ENCODE measurements at regions not wholly inside any gene's neighbourhood (a gene's known extent, or its start where the extent isn't known, plus 50 kb on each side); places are given as distances from the start of the nearest gene placed in this dataset.

- H3K27ac Mint-ChIP-seq, result no peak overlapping the region
Measured at GRCh38 chr2:8437228-8437948, 244.5 kb upstream of the ID2 start.

More at GRCh38 chr2:8437228-8437948, 244.5 kb upstream of the ID2 start:
- Histone ChIP-seq H4K91ac (ENCODE audit: insufficient read length, low read depth, low read length) (no peak overlapping the region), H3K27ac (ENCODE audit: insufficient read length, low read depth, low read length) (no peak overlapping the region), H3K23me2 (ENCODE audit: insufficient read length, low read depth, low read length, poor library complexity, severe bottlenecking) (no peaks in the 10 kb centered on the region), H3K9me3 (ENCODE audit: control insufficient read depth, low read depth, low read length) (no peaks in the 10 kb centered on the region), H2BK20ac (ENCODE audit: low read depth, low read length, poor library complexity, severe bottlenecking) (no peak overlapping the region), H2AFZ (ENCODE audit: low read length) (no peak overlapping the region), H3T11ph (ENCODE audit: low read length) (no peak overlapping the region), H3K56ac (ENCODE audit: insufficient read length, low read depth, low read length) (no peak overlapping the region), H3K9ac (ENCODE audit: extremely low read depth, insufficient read length, low read length) (no peak overlapping the region), H4K20me1 (ENCODE audit: control insufficient read depth, insufficient read depth, insufficient read length) (no peaks in the 10 kb centered on the region), H3K14ac (ENCODE audit: insufficient read depth, low read length) (no peak overlapping the region), H3K79me2 (ENCODE audit: insufficient read depth, low read length) (no peaks in the 10 kb centered on the region), H3K79me1 (ENCODE audit: insufficient read depth, low read depth, low read length, poor library complexity, severe bottlenecking) (no peaks in the 10 kb centered on the region), H3K4me2 (ENCODE audit: insufficient read depth, insufficient read length, low read length) (no peak overlapping the region), H4K8ac (replicated peaks; ENCODE audit: insufficient read length, low read depth, low read length) (no peak overlapping the region), H2BK120ac (ENCODE audit: low read depth, low read length, poor library complexity, severe bottlenecking) (no peak overlapping the region), H3K18ac (ENCODE audit: insufficient read length, low read depth, low read length) (no peak overlapping the region), H4K5ac (ENCODE audit: insufficient read length, low read depth, low read length) (no peak overlapping the region), H2AK5ac (ENCODE audit: insufficient read length, low read length) (no peak overlapping the region), H2BK5ac (ENCODE audit: insufficient read length, low read length) (no peak overlapping the region), H2BK12ac (ENCODE audit: insufficient read length, low read depth, low read length) (no peak overlapping the region), H3K4me1 (ENCODE audit: insufficient read depth, low read length) (peaks cover 3% of the 10 kb centered on the region; the same call in 1 of the 2 replicates), H2BK15ac (ENCODE audit: low read depth, low read length) (no peak overlapping the region), H3K23ac (ENCODE audit: insufficient read length, low read depth, low read length) (no peak overlapping the region), H3K27me3 (ENCODE audit: insufficient read depth, low read length) (no peaks in the 10 kb centered on the region), H3K4ac (ENCODE audit: low read depth, low read length) (no peak overlapping the region)
- TF ChIP-seq CTCF (conservative IDR thresholded peaks at IDR 0.05), result no peak
- Mint-ChIP-seq H3K27me3 (ENCODE audit: low read depth) (peaks cover 3% of the 10 kb centered on the region), H3K4me3 (no peak overlapping the region), H3K4me1 (peaks cover 14 to 16% of the 10 kb centered on the region in 2 experiments), H3K36me3 (ENCODE audit: insufficient read depth in 1 of 3, low read depth in 3 of 3) (peaks cover 0 to 5% (median 0%) of the 10 kb centered on the region in 3 experiments; a peak in 2 of 7 replicates), H3K9me3 (peaks cover 6 to 11% of the 10 kb centered on the region in 2 experiments; a peak in 4 of 5 replicates)
- no CpG with 5 or more reads among the region's 9 CpGs for WGBS (ENCODE audit: extremely low coverage, insufficient read length, low lambda C conversion rate)
- no peak for DNase-seq

All from H9 (cell line).